Liver (tissue), 8 donors: ENCODE measurements at regions not wholly inside any gene's neighbourhood (a gene's known extent, or its start where the extent isn't known, plus 50 kb on each side); places are given as distances from the start of the nearest gene placed in this dataset.
"Not testable (repeated sequence)": the region's sequence is repeated elsewhere in the genome, so short reads cannot be mapped to it uniquely, and the experiment has no call there.

Source experiments
- DNase-seq: peaks from one replicate; pipeline ENCODE4 v3.0.0-alpha.2; 2017; ENCODE audit warnings: low spot score
- H3K27ac ChIP-seq, 2 donors: one replicate each; pipeline ENCODE4 v1.7.0; 2013; ENCODE audit warnings: inconsistent platforms in 2 of 2, low read length in 2 of 2, control low read depth in 1 of 2, low read depth in 1 of 2, mild to moderate bottlenecking in 1 of 2
- H3K27me3 ChIP-seq, 4 donors: one replicate each; pipeline versions ENCODE4 v1.6.1 to v1.7.0; 2013; ENCODE audit warnings: low read length in 3 of 4, inconsistent platforms in 1 of 4, mild to moderate bottlenecking in 1 of 4, moderate library complexity in 1 of 4; ENCODE audit not compliant: control insufficient read depth in 4 of 4, insufficient read depth in 4 of 4
- H3K36me3 ChIP-seq, 4 donors: one replicate each; pipeline versions ENCODE4 v1.6.1 to v1.7.0; 2013; ENCODE audit warnings: low read length in 3 of 4, mild to moderate bottlenecking in 3 of 4, low read depth in 1 of 4, moderate library complexity in 1 of 4; ENCODE audit not compliant: control insufficient read depth in 4 of 4, insufficient read depth in 3 of 4
- H3K4me1 ChIP-seq, 4 donors: one replicate each; pipeline versions ENCODE4 v1.6.1 to v1.7.0; 2013; ENCODE audit warnings: low read length in 3 of 4, mild to moderate bottlenecking in 3 of 4, moderate library complexity in 1 of 4; ENCODE audit not compliant: control insufficient read depth in 4 of 4, insufficient read depth in 4 of 4
- H3K4me3 ChIP-seq, 3 donors: one replicate each; pipeline versions ENCODE4 v1.6.1 to v1.7.0; 2013; ENCODE audit warnings: low read length in 3 of 3, control low read depth in 1 of 3, low read depth in 1 of 3, mild to moderate bottlenecking in 1 of 3
- H3K9ac ChIP-seq, 2 donors: one replicate each; pipeline ENCODE4 v1.7.0; 2013; ENCODE audit warnings: low read length in 2 of 2, mild to moderate bottlenecking in 2 of 2, moderate library complexity in 2 of 2, control low read depth in 1 of 2, low read depth in 1 of 2
- H3K9me3 ChIP-seq, 4 donors: one replicate each; pipeline versions ENCODE4 v1.6.1 to v1.7.0; 2013; ENCODE audit warnings: low read length in 3 of 4; ENCODE audit not compliant: control insufficient read depth in 4 of 4
- EGR1 ChIP-seq, 2 donors: IDR thresholded peaks; 2 replicates each; pipeline ENCODE4 v1.6.1; 2016 to 2018; ENCODE audit warnings: antibody characterized with exemption in 2 of 2, low read depth in 2 of 2
- FOXA1 ChIP-seq: IDR thresholded peaks from 2 replicates; pipeline ENCODE4 v1.6.1; 2016; ENCODE audit warnings: antibody characterized with exemption
- FOXA2 ChIP-seq: IDR thresholded peaks from 2 replicates; pipeline ENCODE4 v1.6.1; 2016; ENCODE audit warnings: antibody characterized with exemption
- GABPA ChIP-seq, 2 donors: IDR thresholded peaks in 1 of 2; conservative IDR thresholded peaks in 1 of 2; 2 replicates each; pipeline ENCODE4 v1.6.1; 2016; ENCODE audit warnings: antibody characterized with exemption in 2 of 2, mild to moderate bottlenecking in 1 of 2, moderate library complexity in 1 of 2
- HNF4A ChIP-seq, 2 donors: conservative IDR thresholded peaks; 2 replicates each; pipeline ENCODE4 v1.6.1; 2016; ENCODE audit warnings: antibody characterized with exemption in 2 of 2, mild to moderate bottlenecking in 2 of 2
- HNF4G ChIP-seq: IDR thresholded peaks from 2 replicates; pipeline ENCODE4 v1.6.1; 2016; ENCODE audit warnings: antibody characterized with exemption
- JUND ChIP-seq, 2 donors: IDR thresholded peaks; 2 replicates each; pipeline ENCODE4 v1.6.1; 2016; ENCODE audit warnings: antibody characterized with exemption in 2 of 2
- MAX ChIP-seq: IDR thresholded peaks from 2 replicates; pipeline ENCODE4 v1.6.1; 2016; ENCODE audit warnings: antibody characterized with exemption
- NR2F2 ChIP-seq: IDR thresholded peaks from 2 replicates; pipeline ENCODE4 v1.6.1; 2016; ENCODE audit warnings: antibody characterized with exemption
- RAD21 ChIP-seq, 2 donors: IDR thresholded peaks; 2 replicates each; pipeline ENCODE4 v1.6.1; 2016; ENCODE audit warnings: antibody characterized with exemption in 2 of 2, mild to moderate bottlenecking in 2 of 2
- RXRA ChIP-seq, 2 donors: IDR thresholded peaks; 2 replicates each; pipeline ENCODE4 v1.6.1; 2017 to 2018; ENCODE audit warnings: antibody characterized with exemption in 2 of 2, mild to moderate bottlenecking in 1 of 2
- SP1 ChIP-seq: IDR thresholded peaks from 2 replicates; pipeline ENCODE4 v1.6.1; 2018; ENCODE audit warnings: antibody characterized with exemption, mild to moderate bottlenecking
- TAF1 ChIP-seq: conservative IDR thresholded peaks from 2 replicates; pipeline ENCODE4 v1.6.1; 2016; ENCODE audit warnings: antibody characterized with exemption, mild to moderate bottlenecking
- YY1 ChIP-seq: IDR thresholded peaks from 2 replicates; pipeline ENCODE4 v1.6.1; 2016; ENCODE audit warnings: antibody characterized with exemption, mild to moderate bottlenecking
- ZBTB33 ChIP-seq: IDR thresholded peaks from 2 replicates; pipeline ENCODE4 v1.6.1; 2016; ENCODE audit warnings: antibody characterized with exemption
- WGBS: extraction: QIAGEN DNeasy Blood & Tissue Kit; methylation state at CpG from one replicate; pipeline ENCODE4 v1.1.7; 2013; 5-methylcytosine and 5-hydroxymethylcytosine counted together
- TF ChIP-seq, protein P1 (sequence below): IDR thresholded peaks from 2 replicates; pipeline ENCODE4 v1.6.1; 2016; ENCODE audit warnings: antibody characterized with exemption, mild to moderate bottlenecking
- TF ChIP-seq, protein P2 (sequence below): fragments of 150-350 bp; IDR thresholded peaks from 2 replicates; pipeline ENCODE4 v1.5.1; 2017; ENCODE audit warnings: improper control_type of control experiment, low read depth, low read length; ENCODE audit not compliant: missing input control
- donor health status: healthy.
- donor health status: healthy.
- donor health status: healthy.
- donor health status: healthy.
- donor health status: healthy.

DNA sequence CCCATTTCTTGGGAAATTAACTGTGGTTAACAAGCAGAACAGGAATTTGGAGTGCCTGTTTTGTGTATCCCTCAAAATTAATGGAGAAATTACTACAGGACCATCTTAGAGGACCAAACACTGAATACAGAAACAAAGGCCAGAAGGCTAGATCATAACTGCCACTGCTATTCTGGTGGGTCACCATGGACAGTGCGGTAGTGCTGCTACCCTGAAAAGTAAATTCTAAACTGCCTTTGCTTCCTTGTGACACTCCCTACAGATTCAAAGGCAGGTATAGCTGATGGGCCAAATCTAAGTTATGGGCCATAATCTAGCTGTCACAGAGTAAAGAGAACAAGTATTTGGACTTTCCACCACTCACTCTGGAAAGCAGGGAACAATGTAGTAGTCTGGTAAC lies 575.8 kb upstream of the ADGRB3 start:
- WGBS: 85% methylated on average over 1 of the region's 1 CpG

DNA sequence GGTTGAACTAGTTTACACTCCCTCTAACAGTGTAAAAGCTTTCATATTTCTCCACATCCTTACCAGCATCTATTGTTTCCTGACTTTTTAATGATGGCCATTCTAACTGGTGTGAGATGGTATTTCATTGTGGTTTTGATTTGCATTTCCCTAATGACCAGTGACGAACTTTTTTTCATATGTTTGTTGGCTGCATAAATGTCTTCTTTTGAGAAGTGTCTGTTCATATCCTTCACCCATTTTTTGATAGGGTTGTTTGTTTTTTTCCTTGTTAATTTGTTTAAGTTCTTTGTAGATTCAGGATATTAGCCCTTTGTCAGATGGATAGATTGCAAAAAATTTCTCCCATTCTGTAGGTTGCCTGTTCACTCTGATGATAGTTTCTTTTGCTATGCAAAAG lies 578.5 kb upstream of the ADGRB3 start:
- not testable (repeated sequence) for H3K27me3 ChIP-seq, H3K27ac ChIP-seq, DNase-seq, H3K9ac ChIP-seq, H3K4me3 ChIP-seq, H3K36me3 ChIP-seq, H3K4me1 ChIP-seq, H3K9me3 ChIP-seq
- 68% methylated on average over 1 of the region's 1 CpG for WGBS

More for the DNA sequence above, 575.8 kb upstream of the ADGRB3 start:
- H3K9me3 ChIP-seq: no peaks in the 10 kb centered on the region
- no peaks in the 10 kb centered on the region for H3K36me3 ChIP-seq
- H3K4me3 ChIP-seq: no peak overlapping the region
- H3K4me1 ChIP-seq: no peaks in the 10 kb centered on the region
- no peak overlapping the region for H3K27ac ChIP-seq
- no peak for TF ChIP-seq TAF1
- TF ChIP-seq MAX: no peak
- TF ChIP-seq FOXA1: no peak
- TF ChIP-seq EGR1 (IDR thresholded peaks at IDR 0.05; ENCODE audit: low read depth in 2 of 2): no peak
- TF ChIP-seq HNF4G: no peak
- no peak for TF ChIP-seq GABPA (IDR thresholded peaks at IDR 0.05 in 1 of 2, conservative IDR thresholded peaks at IDR 0.05 in 1 of 2)
- TF ChIP-seq NR2F2: no peak
- no peak for TF ChIP-seq JUND (IDR thresholded peaks at IDR 0.05)
- no peak for TF ChIP-seq RAD21 (IDR thresholded peaks at IDR 0.05)
- TF ChIP-seq SP1: no peak
- no peak for TF ChIP-seq RXRA (IDR thresholded peaks at IDR 0.05)
- TF ChIP-seq, protein P1, sequence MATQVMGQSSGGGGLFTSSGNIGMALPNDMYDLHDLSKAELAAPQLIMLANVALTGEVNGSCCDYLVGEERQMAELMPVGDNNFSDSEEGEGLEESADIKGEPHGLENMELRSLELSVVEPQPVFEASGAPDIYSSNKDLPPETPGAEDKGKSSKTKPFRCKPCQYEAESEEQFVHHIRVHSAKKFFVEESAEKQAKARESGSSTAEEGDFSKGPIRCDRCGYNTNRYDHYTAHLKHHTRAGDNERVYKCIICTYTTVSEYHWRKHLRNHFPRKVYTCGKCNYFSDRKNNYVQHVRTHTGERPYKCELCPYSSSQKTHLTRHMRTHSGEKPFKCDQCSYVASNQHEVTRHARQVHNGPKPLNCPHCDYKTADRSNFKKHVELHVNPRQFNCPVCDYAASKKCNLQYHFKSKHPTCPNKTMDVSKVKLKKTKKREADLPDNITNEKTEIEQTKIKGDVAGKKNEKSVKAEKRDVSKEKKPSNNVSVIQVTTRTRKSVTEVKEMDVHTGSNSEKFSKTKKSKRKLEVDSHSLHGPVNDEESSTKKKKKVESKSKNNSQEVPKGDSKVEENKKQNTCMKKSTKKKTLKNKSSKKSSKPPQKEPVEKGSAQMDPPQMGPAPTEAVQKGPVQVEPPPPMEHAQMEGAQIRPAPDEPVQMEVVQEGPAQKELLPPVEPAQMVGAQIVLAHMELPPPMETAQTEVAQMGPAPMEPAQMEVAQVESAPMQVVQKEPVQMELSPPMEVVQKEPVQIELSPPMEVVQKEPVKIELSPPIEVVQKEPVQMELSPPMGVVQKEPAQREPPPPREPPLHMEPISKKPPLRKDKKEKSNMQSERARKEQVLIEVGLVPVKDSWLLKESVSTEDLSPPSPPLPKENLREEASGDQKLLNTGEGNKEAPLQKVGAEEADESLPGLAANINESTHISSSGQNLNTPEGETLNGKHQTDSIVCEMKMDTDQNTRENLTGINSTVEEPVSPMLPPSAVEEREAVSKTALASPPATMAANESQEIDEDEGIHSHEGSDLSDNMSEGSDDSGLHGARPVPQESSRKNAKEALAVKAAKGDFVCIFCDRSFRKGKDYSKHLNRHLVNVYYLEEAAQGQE: no peak
- TF ChIP-seq HNF4A (conservative IDR thresholded peaks at IDR 0.05): no peak
- TF ChIP-seq ZBTB33: no peak
- TF ChIP-seq FOXA2: no peak
- no peak for TF ChIP-seq YY1
- TF ChIP-seq, protein P2, sequence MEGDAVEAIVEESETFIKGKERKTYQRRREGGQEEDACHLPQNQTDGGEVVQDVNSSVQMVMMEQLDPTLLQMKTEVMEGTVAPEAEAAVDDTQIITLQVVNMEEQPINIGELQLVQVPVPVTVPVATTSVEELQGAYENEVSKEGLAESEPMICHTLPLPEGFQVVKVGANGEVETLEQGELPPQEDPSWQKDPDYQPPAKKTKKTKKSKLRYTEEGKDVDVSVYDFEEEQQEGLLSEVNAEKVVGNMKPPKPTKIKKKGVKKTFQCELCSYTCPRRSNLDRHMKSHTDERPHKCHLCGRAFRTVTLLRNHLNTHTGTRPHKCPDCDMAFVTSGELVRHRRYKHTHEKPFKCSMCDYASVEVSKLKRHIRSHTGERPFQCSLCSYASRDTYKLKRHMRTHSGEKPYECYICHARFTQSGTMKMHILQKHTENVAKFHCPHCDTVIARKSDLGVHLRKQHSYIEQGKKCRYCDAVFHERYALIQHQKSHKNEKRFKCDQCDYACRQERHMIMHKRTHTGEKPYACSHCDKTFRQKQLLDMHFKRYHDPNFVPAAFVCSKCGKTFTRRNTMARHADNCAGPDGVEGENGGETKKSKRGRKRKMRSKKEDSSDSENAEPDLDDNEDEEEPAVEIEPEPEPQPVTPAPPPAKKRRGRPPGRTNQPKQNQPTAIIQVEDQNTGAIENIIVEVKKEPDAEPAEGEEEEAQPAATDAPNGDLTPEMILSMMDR: no peak
- no peak overlapping the region for H3K9ac ChIP-seq
- no peaks in the 10 kb centered on the region for H3K27me3 ChIP-seq
- DNase-seq: no peak
